Astrocyte (in vitro differentiated cells and primary cell): ENCODE measurements at regions not wholly inside any gene's neighbourhood (a gene's known extent, or its start where the extent isn't known, plus 50 kb on each side); places are given as distances from the start of the nearest gene placed in this dataset.

Experiments used
- DNase-seq: peaks from one replicate; pipeline ENCODE4 v3.0.0-alpha.2; 2010; ENCODE audit warnings: low read depth
- FAIRE-seq: peaks from 2 replicates; lab custom pipeline; 2011; peaks lifted over from hg19 to GRCh38; lab: Jason Lieb, UNC
- H2AFZ ChIP-seq: 2 replicates; pipeline ENCODE4 v1.6.0; 2012; ENCODE audit warnings: low read depth, low read length, inconsistent platforms
- H3K27ac ChIP-seq: 2 replicates; pipeline ENCODE4 v1.5.1; 2011; ENCODE audit warnings: low read depth, low read length, inconsistent platforms
- H3K27me3 ChIP-seq: 2 replicates; pipeline ENCODE4 v1.6.0; 2011; ENCODE audit warnings: low read length, inconsistent platforms; ENCODE audit not compliant: insufficient read depth
- H3K36me3 ChIP-seq: 2 replicates; pipeline ENCODE4 v1.5.1; 2011; ENCODE audit warnings: low read length, inconsistent platforms; ENCODE audit not compliant: insufficient read depth
- H3K4me1 ChIP-seq: 2 replicates; pipeline ENCODE4 v1.5.1; 2011; ENCODE audit warnings: low read length, inconsistent platforms; ENCODE audit not compliant: insufficient read depth
- H3K4me2 ChIP-seq: 2 replicates; pipeline ENCODE4 v1.6.0; 2012; ENCODE audit warnings: low read length, inconsistent platforms
- H3K4me3 ChIP-seq: 2 replicates; pipeline ENCODE4 v1.5.1; 2011; ENCODE audit warnings: low read depth, mild to moderate bottlenecking, low read length, inconsistent platforms; ENCODE audit not compliant: insufficient read depth
- H3K79me2 ChIP-seq: 2 replicates; pipeline ENCODE4 v1.6.0; 2012; ENCODE audit warnings: mild to moderate bottlenecking, low read length, inconsistent platforms; ENCODE audit not compliant: insufficient read depth
- H3K9ac ChIP-seq: 2 replicates; pipeline ENCODE4 v1.6.0; 2012; ENCODE audit warnings: mild to moderate bottlenecking, low read length, inconsistent platforms
- H3K9me3 ChIP-seq: 2 replicates; pipeline ENCODE4 v1.5.1; 2012; ENCODE audit warnings: low read depth, mild to moderate bottlenecking, low read length, inconsistent platforms; ENCODE audit not compliant: insufficient read depth
- H4K20me1 ChIP-seq: 2 replicates; pipeline ENCODE4 v1.6.0; 2012; ENCODE audit warnings: low read length, inconsistent platforms; ENCODE audit not compliant: insufficient read depth
- H3K27ac Mint-ChIP-seq: one replicate; pipeline ENCODE4 v1.8.0; 2021; ENCODE audit warnings: mild to moderate bottlenecking, mixed read lengths; ENCODE audit not compliant: unreplicated experiment
- H3K27me3 Mint-ChIP-seq: one replicate; pipeline ENCODE4 v1.8.0; 2021; ENCODE audit warnings: low read depth, mixed read lengths; ENCODE audit not compliant: unreplicated experiment
- H3K36me3 Mint-ChIP-seq: one replicate; pipeline ENCODE4 v1.8.0; 2021; ENCODE audit warnings: low read depth, mixed read lengths; ENCODE audit not compliant: unreplicated experiment
- H3K4me1 Mint-ChIP-seq: one replicate; pipeline ENCODE4 v1.8.0; 2021; ENCODE audit warnings: low read depth, mixed read lengths; ENCODE audit not compliant: unreplicated experiment
- H3K4me3 Mint-ChIP-seq: one replicate; pipeline ENCODE4 v1.8.0; 2021; ENCODE audit warnings: mild to moderate bottlenecking, moderate library complexity, mixed read lengths; ENCODE audit not compliant: unreplicated experiment
- H3K9me3 Mint-ChIP-seq: one replicate; pipeline ENCODE4 v1.8.0; 2021; ENCODE audit warnings: mild to moderate bottlenecking, mixed read lengths; ENCODE audit not compliant: unreplicated experiment
- EZH2 ChIP-seq: IDR thresholded peaks from 2 replicates; pipeline ENCODE4 v1.6.1; 2012; ENCODE audit warnings: mild to moderate bottlenecking, low read length, inconsistent platforms; ENCODE audit not compliant: insufficient read depth
- TF ChIP-seq, protein P1 (sequence below): IDR thresholded peaks from 2 replicates; pipeline ENCODE4 v1.5.1; 2011; ENCODE audit warnings: low read depth, mild to moderate bottlenecking, inconsistent platforms, low read length, moderate library complexity; ENCODE audit not compliant: insufficient read depth

GRCh38 chr16:5314377-5314776, 216.8 kb upstream of the EEF2KMT start:
- Histone ChIP-seq H3K36me3 (no peaks in the 10 kb centered on the region), H4K20me1 (no peaks in the 10 kb centered on the region), H2AFZ (no peak overlapping the region), H3K27me3 (no peaks in the 10 kb centered on the region), H3K4me2 (no peak overlapping the region), H3K9ac (no peak overlapping the region), H3K4me3 (no peak overlapping the region), H3K79me2 (no peaks in the 10 kb centered on the region), H3K27ac (no peak overlapping the region), H3K9me3 (peaks cover 6% of the 10 kb centered on the region), H3K4me1 (no peaks in the 10 kb centered on the region)
- Mint-ChIP-seq H3K27me3 (peaks cover 14% of the 10 kb centered on the region), H3K36me3 (no peaks in the 10 kb centered on the region), H3K4me3 (no peak overlapping the region), H3K27ac (no peak overlapping the region), H3K9me3 (no peaks in the 10 kb centered on the region), H3K4me1 (peaks cover 4% of the 10 kb centered on the region)
- no peak for DNase-seq
- no peak for FAIRE-seq
- TF ChIP-seq, protein P1, sequence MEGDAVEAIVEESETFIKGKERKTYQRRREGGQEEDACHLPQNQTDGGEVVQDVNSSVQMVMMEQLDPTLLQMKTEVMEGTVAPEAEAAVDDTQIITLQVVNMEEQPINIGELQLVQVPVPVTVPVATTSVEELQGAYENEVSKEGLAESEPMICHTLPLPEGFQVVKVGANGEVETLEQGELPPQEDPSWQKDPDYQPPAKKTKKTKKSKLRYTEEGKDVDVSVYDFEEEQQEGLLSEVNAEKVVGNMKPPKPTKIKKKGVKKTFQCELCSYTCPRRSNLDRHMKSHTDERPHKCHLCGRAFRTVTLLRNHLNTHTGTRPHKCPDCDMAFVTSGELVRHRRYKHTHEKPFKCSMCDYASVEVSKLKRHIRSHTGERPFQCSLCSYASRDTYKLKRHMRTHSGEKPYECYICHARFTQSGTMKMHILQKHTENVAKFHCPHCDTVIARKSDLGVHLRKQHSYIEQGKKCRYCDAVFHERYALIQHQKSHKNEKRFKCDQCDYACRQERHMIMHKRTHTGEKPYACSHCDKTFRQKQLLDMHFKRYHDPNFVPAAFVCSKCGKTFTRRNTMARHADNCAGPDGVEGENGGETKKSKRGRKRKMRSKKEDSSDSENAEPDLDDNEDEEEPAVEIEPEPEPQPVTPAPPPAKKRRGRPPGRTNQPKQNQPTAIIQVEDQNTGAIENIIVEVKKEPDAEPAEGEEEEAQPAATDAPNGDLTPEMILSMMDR: no peak
- no peak for TF ChIP-seq EZH2

DNA sequence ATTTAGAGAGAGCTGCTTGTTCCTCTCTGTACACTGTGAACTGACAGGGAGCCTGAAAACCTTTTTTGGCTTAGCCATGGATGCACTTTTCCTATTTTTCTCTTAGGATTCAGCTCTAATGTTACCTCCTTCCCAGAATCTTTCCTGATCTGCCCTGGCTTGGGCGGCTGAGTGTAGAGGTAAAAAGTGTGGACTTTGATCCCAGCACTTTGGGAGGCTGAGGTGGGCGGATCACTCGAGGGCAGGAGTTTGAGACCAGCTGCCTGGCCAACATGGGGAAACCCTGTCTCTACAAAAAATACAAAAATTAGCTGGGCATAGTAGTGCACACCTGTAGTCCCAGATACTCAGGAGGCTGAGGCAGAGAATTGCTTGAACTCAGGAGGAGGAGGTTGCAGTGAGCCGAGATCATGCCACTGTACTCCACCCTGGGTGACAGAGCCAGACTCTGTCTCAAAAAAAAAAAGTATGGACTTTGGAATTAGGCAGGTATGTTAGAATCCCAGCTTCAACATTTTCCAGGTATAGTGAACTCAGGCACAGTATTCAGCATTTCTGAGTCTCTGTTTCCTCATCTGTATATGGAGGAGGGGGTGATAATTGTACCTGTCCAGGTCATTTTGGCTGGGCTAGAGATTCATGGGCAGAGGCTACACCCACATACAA, 212.5 kb upstream of the EEF2KMT start:
- H3K27ac Mint-ChIP-seq: no peak overlapping the region
- H3K9ac ChIP-seq: no peak overlapping the region
- no peaks in the 10 kb centered on the region for H3K4me1 ChIP-seq
- TF ChIP-seq, protein P1: no peak
- TF ChIP-seq EZH2: no peak
- H3K27me3 Mint-ChIP-seq: peaks cover 3% of the 10 kb centered on the region
- no peak overlapping the region for H3K4me2 ChIP-seq
- H2AFZ ChIP-seq: no peak overlapping the region
- peaks cover 3% of the 10 kb centered on the region for H3K9me3 ChIP-seq
- no peaks in the 10 kb centered on the region for H3K36me3 ChIP-seq
- FAIRE-seq (no peak), DNase-seq (no peak)
- no peaks in the 10 kb centered on the region for H3K79me2 ChIP-seq
- no peaks in the 10 kb centered on the region for H3K27me3 ChIP-seq
- H4K20me1 ChIP-seq: no peaks in the 10 kb centered on the region
- peaks cover 3% of the 10 kb centered on the region for H3K4me1 Mint-ChIP-seq
- H3K9me3 Mint-ChIP-seq: no peaks in the 10 kb centered on the region
- H3K4me3 Mint-ChIP-seq: no peak overlapping the region
- no peak overlapping the region for H3K4me3 ChIP-seq
- no peaks in the 10 kb centered on the region for H3K36me3 Mint-ChIP-seq
- no peak overlapping the region for H3K27ac ChIP-seq

DNA sequence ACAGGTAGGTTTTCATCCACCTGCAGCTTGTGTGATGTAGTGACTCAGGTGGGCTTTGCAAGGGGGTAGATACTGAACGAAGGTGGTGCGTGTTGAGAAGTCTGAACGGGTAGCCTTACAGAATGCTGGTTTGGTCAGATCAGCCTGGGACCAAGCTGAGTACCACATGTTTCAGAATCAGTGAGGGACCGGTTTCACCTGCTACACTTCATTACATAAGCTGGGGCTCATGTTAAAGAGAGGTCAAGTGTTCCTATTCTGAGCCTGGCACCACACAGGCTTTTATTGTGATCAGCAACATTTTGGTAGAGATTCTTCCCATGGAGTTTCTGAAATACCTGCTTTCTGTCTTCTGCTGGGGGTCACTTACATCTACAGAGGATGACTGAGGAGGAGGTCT, 207.4 kb upstream of the EEF2KMT start:
- Histone ChIP-seq H3K36me3 (no peaks in the 10 kb centered on the region), H3K79me2 (no peaks in the 10 kb centered on the region), H2AFZ (no peak overlapping the region), H3K27me3 (no peaks in the 10 kb centered on the region), H3K9me3 (peaks cover 3% of the 10 kb centered on the region), H3K4me1 (no peaks in the 10 kb centered on the region), H3K4me3 (no peak overlapping the region), H3K9ac (no peak overlapping the region), H3K27ac (no peak overlapping the region), H3K4me2 (no peak overlapping the region), H4K20me1 (no peaks in the 10 kb centered on the region)
- H3K4me1 Mint-ChIP-seq: no peaks in the 10 kb centered on the region
- no peak overlapping the region for H3K4me3 Mint-ChIP-seq
- H3K36me3 Mint-ChIP-seq: no peaks in the 10 kb centered on the region
- DNase-seq: no peak
- no peak overlapping the region for H3K27ac Mint-ChIP-seq
- H3K9me3 Mint-ChIP-seq: peaks cover 2% of the 10 kb centered on the region
- FAIRE-seq: no peak
- TF ChIP-seq, protein P1: no peak
- no peak for TF ChIP-seq EZH2
- peaks cover 5% of the 10 kb centered on the region for H3K27me3 Mint-ChIP-seq
